Activated CD4-positive, alpha-beta memory T cell treated with anti-CD3 and anti-CD28 coated beads for 36 hours (primary cell): ENCODE measurements at regions not wholly inside any gene's neighbourhood (a gene's known extent, or its start where the extent isn't known, plus 50 kb on each side); places are given as distances from the start of the nearest gene placed in this dataset.

Experiments used
- CTCF ChIA-PET: fragments of 350-600 bp; sonication (Branson Sonifier 250); formaldehyde crosslinking; loops from one replicate; lab custom pipeline; 2021; ENCODE audit warnings: antibody characterized with exemption, inconsistent platforms; lab: Charles Lee
- POLR2A ChIA-PET: fragments of 350-600 bp; sonication (Branson Sonifier 250); formaldehyde crosslinking; loops from one replicate; lab custom pipeline; 2021; ENCODE audit warnings: antibody characterized with exemption; lab: Charles Lee
- DNase-seq: peaks from one replicate; pipeline ENCODE4 v3.0.0-alpha.2; 2020
- H3K27ac Mint-ChIP-seq: one replicate; pipeline ENCODE4 v1.8.0; 2021; ENCODE audit warnings: mixed read lengths
- H3K27me3 Mint-ChIP-seq: one replicate; pipeline ENCODE4 v1.8.0; 2021; ENCODE audit warnings: mixed read lengths
- H3K36me3 Mint-ChIP-seq: one replicate; pipeline ENCODE4 v1.8.0; 2021; ENCODE audit warnings: mixed read lengths
- H3K4me1 Mint-ChIP-seq: one replicate; pipeline ENCODE4 v1.8.0; 2021; ENCODE audit warnings: low read depth, mixed read lengths
- H3K4me3 Mint-ChIP-seq: one replicate; pipeline ENCODE4 v1.8.0; 2021; ENCODE audit warnings: mild to moderate bottlenecking, mixed read lengths
- H3K9me3 Mint-ChIP-seq: one replicate; pipeline ENCODE4 v1.8.0; 2021; ENCODE audit warnings: mixed read lengths
- intact Hi-C: fragments of 100-400 bp; cut with micrococcal nuclease; formaldehyde crosslinking; loops from one replicate; pipeline ENCODE4 v1.15.1; 2023

GRCh38 chr5:117692606-117693005, 1118.0 kb upstream of the SEMA6A start:
- ChIA-PET CTCF (no interaction called here), POLR2A (no interaction called here)
- Mint-ChIP-seq H3K27ac (no peak overlapping the region), H3K27me3 (no peaks in the 10 kb centered on the region), H3K4me1 (no peaks in the 10 kb centered on the region), H3K4me3 (no peak overlapping the region), H3K9me3 (no peaks in the 10 kb centered on the region), H3K36me3 (no peaks in the 10 kb centered on the region)
- no peak for DNase-seq
- intact Hi-C loops = no loop called here

DNA sequence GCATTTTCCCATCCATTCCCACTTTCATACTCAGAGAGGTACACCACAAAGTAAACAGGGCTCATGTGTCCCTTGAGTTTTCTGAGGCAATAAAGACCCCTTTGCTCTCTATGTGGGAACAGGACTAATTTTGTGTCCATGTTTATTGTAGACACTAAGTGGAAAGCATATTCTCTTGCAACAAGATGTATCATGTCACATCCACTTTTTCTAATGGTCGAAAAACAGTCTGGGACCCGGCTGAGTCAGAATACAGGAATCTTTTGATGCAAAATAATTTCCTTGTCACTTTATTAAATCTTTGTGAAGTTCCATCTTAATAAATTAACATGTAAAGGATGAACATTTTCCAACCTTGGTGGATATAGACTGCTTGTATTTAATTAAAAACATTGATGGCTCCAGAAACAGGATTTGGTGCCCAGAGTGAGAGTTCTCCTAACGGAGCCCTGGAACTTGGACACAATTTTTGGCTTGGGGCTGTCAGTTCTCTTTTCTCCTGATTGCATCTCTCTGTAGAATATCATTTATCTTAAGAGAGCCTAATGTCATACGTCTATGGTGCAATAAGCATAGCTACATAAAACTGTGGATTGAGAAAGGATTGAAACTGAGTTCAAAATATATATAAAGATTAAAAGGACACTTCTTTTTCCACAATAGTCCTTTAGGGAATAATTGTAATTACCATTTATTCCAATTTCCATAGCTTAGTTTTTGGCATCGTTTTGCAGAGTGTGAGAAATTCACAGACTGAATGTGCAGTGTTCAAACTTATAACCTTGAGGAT, 1116.7 kb upstream of the SEMA6A start:
- intact Hi-C loops = no loop called here
- ChIA-PET POLR2A (no interaction called here), CTCF (no interaction called here)
- Mint-ChIP-seq H3K4me3 (no peak overlapping the region), H3K4me1 (no peaks in the 10 kb centered on the region), H3K36me3 (no peaks in the 10 kb centered on the region), H3K9me3 (no peaks in the 10 kb centered on the region), H3K27me3 (no peaks in the 10 kb centered on the region), H3K27ac (no peak overlapping the region)
- no peak for DNase-seq

DNA sequence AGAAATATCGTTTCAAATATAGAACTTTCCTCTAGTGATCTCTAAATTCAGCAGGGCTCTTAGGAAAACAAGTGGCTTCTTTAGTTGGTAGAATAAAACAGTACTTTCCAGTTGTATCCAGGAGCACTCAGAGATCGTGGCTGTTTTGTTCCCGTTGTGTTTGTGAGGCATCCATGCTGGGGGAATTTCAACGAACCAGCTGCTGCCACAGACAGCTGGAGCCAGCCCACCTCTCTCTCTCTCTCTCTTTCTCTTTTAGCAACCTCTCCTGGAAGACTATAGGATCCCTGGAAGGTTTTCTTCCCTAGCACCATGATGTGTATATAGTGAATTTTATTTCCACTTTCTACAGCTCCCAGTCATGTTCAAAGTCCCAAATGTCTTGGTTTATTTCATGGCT, 1116.0 kb upstream of the SEMA6A start:
- CTCF ChIA-PET = no interaction called here

GRCh38 chr5:117686926-117687325, 1112.3 kb upstream of the SEMA6A start:
- intact Hi-C loops = no loop called here
- Mint-ChIP-seq H3K27me3 (no peaks in the 10 kb centered on the region), H3K9me3 (peaks cover 5% of the 10 kb centered on the region), H3K4me3 (no peak overlapping the region), H3K4me1 (no peaks in the 10 kb centered on the region), H3K36me3 (no peaks in the 10 kb centered on the region), H3K27ac (no peak overlapping the region)
- POLR2A ChIA-PET = no interaction called here
- DNase-seq = no peak
- CTCF ChIA-PET = no interaction called here

More for the DNA sequence above, 1116.0 kb upstream of the SEMA6A start:
- H3K4me3 Mint-ChIP-seq = no peak overlapping the region
- POLR2A ChIA-PET = no interaction called here
- intact Hi-C loops = no loop called here
- no peaks in the 10 kb centered on the region for H3K27me3 Mint-ChIP-seq
- no peaks in the 10 kb centered on the region for H3K4me1 Mint-ChIP-seq
- no peak overlapping the region for H3K27ac Mint-ChIP-seq
- H3K36me3 Mint-ChIP-seq = no peaks in the 10 kb centered on the region
- no peak for DNase-seq
- no peaks in the 10 kb centered on the region for H3K9me3 Mint-ChIP-seq

- H3K9me3 Mint-ChIP-seq = peaks cover 18% of the 10 kb centered on the region
- no peaks in the 10 kb centered on the region for H3K27me3 Mint-ChIP-seq
- H3K4me1 Mint-ChIP-seq = no peaks in the 10 kb centered on the region
- ChIA-PET CTCF (no interaction called here), POLR2A (no interaction called here)
- intact Hi-C loops = no loop called here
- H3K36me3 Mint-ChIP-seq = no peaks in the 10 kb centered on the region
- H3K4me3 Mint-ChIP-seq = no peak overlapping the region
- DNase-seq = no peak
- H3K27ac Mint-ChIP-seq = no peak overlapping the region
These were observed 1107.8 kb upstream of the SEMA6A start for GRCh38 chr5:117682416-117682815.

- Mint-ChIP-seq H3K27ac (no peak overlapping the region), H3K27me3 (no peaks in the 10 kb centered on the region), H3K4me1 (no peaks in the 10 kb centered on the region), H3K9me3 (peaks cover 18% of the 10 kb centered on the region), H3K4me3 (no peak overlapping the region), H3K36me3 (no peaks in the 10 kb centered on the region)
- POLR2A ChIA-PET = no interaction called here
- CTCF ChIA-PET = no interaction called here
- intact Hi-C loops = no loop called here
- DNase-seq = no peak
These were observed 1107.0 kb upstream of the SEMA6A start for GRCh38 chr5:117681431-117682254.

DNA sequence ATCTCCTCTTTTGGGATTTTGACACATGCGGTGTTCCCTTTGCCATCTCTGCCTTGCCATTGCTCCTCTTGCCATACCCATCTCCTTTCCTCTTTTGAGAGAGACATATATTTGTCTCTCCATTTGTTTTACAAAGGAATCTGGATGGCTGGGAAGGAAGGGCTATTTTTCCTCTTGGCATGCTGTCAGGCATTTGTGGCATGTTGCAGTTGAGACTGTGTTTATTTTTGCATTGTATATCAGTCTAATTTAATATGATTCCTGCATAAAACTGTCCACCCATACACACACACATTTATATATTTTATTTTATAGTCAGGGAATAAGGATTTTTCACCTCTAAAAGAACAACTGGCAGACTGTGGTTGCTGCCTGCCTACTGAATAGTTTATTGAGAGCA, 1105.8 kb upstream of the SEMA6A start:
- CTCF ChIA-PET = no interaction called here
- Mint-ChIP-seq H3K9me3 (peaks cover 18% of the 10 kb centered on the region), H3K36me3 (no peaks in the 10 kb centered on the region), H3K4me1 (no peaks in the 10 kb centered on the region), H3K27ac (no peak overlapping the region), H3K4me3 (no peak overlapping the region), H3K27me3 (no peaks in the 10 kb centered on the region)
- intact Hi-C loops = no loop called here
- DNase-seq = no peak
- POLR2A ChIA-PET = no interaction called here

- Mint-ChIP-seq H3K27ac (no peak overlapping the region), H3K4me3 (no peak overlapping the region), H3K9me3 (peaks cover 18% of the 10 kb centered on the region), H3K36me3 (no peaks in the 10 kb centered on the region), H3K27me3 (no peaks in the 10 kb centered on the region), H3K4me1 (no peaks in the 10 kb centered on the region)
- ChIA-PET CTCF (no interaction called here), POLR2A (no interaction called here)
- DNase-seq = no peak
- intact Hi-C loops = no loop called here
These were observed 1104.4 kb upstream of the SEMA6A start for GRCh38 chr5:117679046-117679445.

DNA sequence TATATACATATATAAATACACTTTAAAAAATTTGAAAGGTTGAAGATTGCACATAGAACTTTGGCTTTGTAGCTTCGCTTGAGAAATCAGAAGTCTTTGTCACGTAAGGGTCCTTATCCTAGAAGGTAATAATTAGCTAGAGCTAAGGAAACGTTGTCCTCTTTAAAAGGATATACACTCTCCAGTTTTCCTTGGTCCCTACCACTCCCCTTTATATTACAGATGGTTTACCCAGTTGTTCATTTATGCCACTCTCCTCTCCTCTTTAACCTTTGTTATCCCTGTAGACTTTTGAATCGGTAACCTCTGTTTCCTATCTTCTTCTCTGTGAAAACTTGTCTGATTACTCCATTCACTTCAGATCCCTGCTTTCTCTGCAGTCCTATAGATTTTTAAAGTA, 1101.0 kb upstream of the SEMA6A start:
- Mint-ChIP-seq H3K27me3 (no peaks in the 10 kb centered on the region), H3K4me3 (no peak overlapping the region), H3K4me1 (no peaks in the 10 kb centered on the region), H3K9me3 (peaks cover 9% of the 10 kb centered on the region), H3K27ac (no peak overlapping the region), H3K36me3 (no peaks in the 10 kb centered on the region)
- ChIA-PET POLR2A (no interaction called here), CTCF (no interaction called here)
- intact Hi-C loops = no loop called here
- DNase-seq = no peak

DNA sequence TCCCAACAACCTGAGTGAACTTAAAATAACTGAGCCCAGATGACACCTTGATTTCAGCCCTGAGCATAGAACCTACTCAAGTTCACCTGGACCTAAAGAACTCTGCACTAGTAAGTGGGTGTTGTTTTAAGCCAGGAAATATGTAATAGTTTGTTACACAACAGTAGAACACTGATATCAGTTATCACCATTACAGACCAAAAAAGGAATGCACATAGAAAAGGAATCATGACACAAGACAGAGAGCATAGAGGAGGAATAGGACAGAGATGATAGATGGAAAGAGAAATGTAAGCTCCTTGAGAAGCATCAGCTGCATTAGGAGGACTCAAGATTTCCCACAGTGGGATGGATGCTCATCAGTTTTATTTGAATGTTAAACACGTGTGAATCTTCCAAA, 1096.9 kb upstream of the SEMA6A start:
- Mint-ChIP-seq H3K4me3 (no peak overlapping the region), H3K36me3 (no peaks in the 10 kb centered on the region), H3K27me3 (no peaks in the 10 kb centered on the region), H3K27ac (no peak overlapping the region), H3K9me3 (peaks cover 6% of the 10 kb centered on the region), H3K4me1 (no peaks in the 10 kb centered on the region)
- ChIA-PET POLR2A (no interaction called here), CTCF (interaction anchor here (0.5 kb wide), 1 partner anchor 20 kb away, joined by 3 read pairs; no protein-coding TSS in a partner anchor)
- intact Hi-C loops = no loop called here
- DNase-seq = no peak

GRCh38 chr5:117667105-117667504, 1092.5 kb upstream of the SEMA6A start:
- Mint-ChIP-seq H3K27ac (no peak overlapping the region), H3K4me3 (no peak overlapping the region), H3K27me3 (no peaks in the 10 kb centered on the region), H3K36me3 (no peaks in the 10 kb centered on the region), H3K4me1 (no peaks in the 10 kb centered on the region), H3K9me3 (peaks cover 10% of the 10 kb centered on the region)
- DNase-seq = no peak
- ChIA-PET CTCF (no interaction called here), POLR2A (no interaction called here)
- intact Hi-C loops = no loop called here

- Mint-ChIP-seq H3K27ac (no peak overlapping the region), H3K36me3 (no peaks in the 10 kb centered on the region), H3K4me1 (no peaks in the 10 kb centered on the region), H3K4me3 (no peak overlapping the region), H3K9me3 (peaks cover 14% of the 10 kb centered on the region), H3K27me3 (no peaks in the 10 kb centered on the region)
- DNase-seq = no peak
- POLR2A ChIA-PET = no interaction called here
- CTCF ChIA-PET = no interaction called here
- intact Hi-C loops = no loop called here
These were observed 1090.5 kb upstream of the SEMA6A start for GRCh38 chr5:117665121-117665520.

- intact Hi-C loops = no loop called here
- ChIA-PET POLR2A (no interaction called here), CTCF (no interaction called here)
- DNase-seq = no peak
- H3K27ac Mint-ChIP-seq = no peak overlapping the region
- H3K27me3 Mint-ChIP-seq = no peaks in the 10 kb centered on the region
- H3K4me3 Mint-ChIP-seq = no peak overlapping the region
- no peaks in the 10 kb centered on the region for H3K36me3 Mint-ChIP-seq
- peaks cover 21% of the 10 kb centered on the region for H3K9me3 Mint-ChIP-seq
- H3K4me1 Mint-ChIP-seq = no peaks in the 10 kb centered on the region
These were observed 1087.7 kb upstream of the SEMA6A start for GRCh38 chr5:117662361-117662760.
